GM19240 (cell line): ENCODE measurements at regions not wholly inside any gene's neighbourhood (a gene's known extent, or its start where the extent isn't known, plus 50 kb on each side); places are given as distances from the start of the nearest gene placed in this dataset.
"Not testable (repeated sequence)": the region's sequence is repeated elsewhere in the genome, so short reads cannot be mapped to it uniquely, and the experiment has no call there.

Experiments used
- DNase-seq: peaks from one replicate; pipeline ENCODE4 v3.0.0; 2011; ENCODE audit warnings: low spot score; ENCODE audit not compliant: insufficient read length

- no peak for DNase-seq
Observed at GRCh38 chr6:4358414-4359107, 223.2 kb upstream of the ECI2 start.

GRCh38 chr6:4357660-4358152 is 222.3 kb upstream of the ECI2 start:
- DNase-seq: not testable (repeated sequence)

DNA sequence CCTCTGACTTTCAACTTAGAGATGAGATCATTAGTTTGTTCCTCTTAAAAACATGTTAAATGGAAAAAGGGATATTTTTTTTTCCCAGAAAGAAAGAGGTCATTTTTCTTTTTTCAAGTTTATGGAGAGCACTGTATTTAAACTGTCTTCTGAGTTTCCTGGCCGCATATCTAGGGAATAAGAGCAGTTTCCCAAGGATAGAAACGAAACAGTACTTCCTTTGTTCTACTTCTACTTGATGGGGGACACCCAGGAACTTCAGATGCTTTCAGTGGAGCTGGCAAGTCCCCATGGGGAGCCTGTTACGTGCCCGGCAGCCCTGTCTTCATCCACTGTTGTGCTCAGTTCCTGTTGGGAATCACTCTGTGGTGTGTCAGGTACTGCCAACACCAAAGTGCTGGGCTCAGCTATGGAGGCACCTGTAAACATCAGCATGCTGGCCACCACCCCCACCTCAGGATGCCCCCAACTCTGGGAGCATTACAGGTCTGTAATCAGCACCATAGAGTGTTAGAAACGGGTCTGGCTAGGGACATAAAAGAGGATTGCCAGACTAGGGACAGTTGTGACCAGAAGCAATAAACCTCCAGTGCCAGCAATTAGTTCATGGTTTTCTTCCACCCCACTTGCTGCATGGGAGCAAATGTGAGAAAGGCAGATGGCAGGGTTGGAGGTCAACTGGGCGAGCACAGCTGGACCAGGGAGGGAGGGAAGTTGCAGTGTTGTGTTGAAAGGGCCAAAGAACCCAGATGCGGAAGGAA is 221.7 kb upstream of the ECI2 start:
- DNase-seq: no peak

GRCh38 chr6:4355241-4355640 is 219.9 kb upstream of the ECI2 start:
- DNase-seq: no peak

DNA sequence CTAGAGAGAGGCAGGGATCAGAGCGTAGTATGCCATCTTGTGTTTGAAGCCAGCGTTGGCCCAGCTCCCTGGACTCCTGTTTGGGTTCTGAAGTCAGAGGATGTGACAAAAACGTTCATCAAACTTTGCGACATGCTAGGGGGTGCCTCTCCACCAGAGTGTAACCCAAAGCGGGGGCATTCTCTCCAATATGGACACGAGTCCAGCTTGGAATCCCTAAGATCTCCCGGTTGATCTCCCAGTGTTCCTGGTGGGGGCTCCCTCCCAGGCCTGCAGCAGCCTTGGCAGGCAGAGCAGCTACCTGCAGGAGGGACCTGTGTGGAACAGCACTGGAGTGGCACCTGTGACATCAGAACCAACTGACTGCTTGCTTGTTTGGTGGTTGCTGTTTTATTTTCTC is 218.8 kb upstream of the ECI2 start:
- DNase-seq: no peak

GRCh38 chr6:4352731-4353130 is 217.4 kb upstream of the ECI2 start:
- DNase-seq: no peak

DNA sequence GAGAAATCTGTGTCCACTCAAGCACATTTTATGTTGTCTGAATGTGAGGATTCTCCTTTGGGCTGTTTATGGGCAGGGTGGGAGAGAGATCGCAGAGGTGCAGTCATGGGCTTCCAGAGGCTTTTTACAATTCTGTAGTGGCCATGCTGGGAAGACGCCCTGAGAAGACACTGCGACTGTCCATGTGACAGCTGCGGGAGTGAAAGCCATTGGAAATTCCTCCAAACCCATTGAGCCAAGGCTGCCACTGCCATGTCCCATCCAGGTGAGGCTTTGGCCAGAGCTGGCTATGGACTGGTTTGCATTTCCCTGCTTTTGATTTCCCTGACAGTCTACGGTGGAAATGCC is 216.9 kb upstream of the ECI2 start:
- DNase-seq: no peak

DNA sequence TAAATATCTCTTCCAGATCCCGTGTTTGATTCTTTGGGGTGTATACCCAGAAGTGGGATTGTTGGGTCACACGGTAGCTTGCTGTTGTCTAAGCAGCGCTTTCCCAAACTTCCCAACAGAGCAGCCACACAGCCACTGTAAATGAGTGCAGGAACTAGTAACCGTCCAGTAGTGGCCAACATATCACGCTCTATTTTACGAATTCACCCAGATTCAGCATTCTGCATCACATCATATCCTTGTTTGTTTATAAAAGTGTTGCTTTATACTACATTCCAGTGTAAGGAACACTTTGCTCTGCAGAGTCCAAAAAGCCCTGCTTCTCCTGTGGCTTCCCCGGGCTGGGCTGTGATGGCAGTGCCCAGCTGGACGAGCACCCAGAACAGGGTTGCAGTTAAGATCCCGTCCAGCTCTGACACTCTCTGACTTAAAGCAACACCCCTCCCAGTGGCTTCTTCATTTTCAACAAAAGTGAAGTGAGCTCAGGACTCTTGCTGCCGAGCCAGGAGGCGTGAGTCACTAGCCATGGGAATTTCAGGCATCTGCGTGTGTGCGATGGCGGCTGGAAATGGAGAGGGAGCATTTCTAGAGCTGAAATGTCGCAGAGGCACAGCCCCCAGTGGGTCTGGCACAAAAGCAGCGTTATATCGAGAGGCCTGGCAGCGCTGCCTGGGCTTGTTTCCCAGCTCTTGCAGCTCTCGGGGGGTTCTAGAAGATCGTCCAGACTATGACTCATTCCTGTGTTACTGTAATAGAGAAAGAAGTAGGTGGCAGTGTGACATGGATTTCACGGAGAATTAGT is 216.3 kb upstream of the ECI2 start:
- no peak for DNase-seq

DNA sequence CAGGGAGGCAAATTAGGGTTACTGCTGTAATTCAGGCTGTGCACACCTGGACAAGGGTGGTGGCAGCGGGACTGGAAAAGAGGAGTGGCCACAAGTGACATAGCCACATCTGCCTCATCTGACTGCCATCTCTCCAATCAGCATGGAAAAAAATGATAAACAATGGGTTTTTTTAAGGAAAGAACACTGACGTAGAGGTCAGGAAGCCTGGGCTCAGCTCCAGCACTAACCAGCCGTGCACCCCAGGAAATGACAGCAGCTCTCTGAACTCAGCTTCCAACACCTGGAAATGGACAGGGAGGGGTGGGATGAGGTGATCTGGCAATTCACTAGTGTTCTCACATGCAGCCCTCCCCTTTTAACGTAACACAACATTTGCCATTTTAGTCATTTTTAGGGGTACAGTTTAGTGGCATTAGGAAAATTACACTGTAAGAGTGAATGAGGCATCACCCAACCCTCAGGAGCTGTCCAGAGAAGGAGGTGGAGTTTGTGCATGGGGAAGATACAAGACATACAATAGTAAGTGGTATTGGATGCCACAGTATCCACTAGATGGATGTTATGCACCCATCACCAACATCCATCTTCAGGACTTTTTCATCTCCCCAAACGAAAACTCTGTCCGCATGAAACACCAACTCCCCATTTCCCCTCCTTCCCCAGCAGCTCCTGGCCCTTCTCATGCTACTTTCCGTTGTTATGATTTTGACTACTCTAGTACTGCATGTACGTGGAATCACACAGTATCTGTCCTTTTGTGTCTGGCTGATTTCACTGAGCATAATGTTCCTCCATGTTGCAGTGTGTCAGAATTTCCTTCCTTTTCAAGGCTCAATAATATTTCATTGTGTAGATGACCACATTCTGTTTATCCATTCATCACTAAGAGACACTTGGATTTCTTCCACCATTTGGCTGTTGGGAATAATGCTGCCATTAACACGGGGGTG is 215.5 kb upstream of the ECI2 start:
- no peak for DNase-seq

DNA sequence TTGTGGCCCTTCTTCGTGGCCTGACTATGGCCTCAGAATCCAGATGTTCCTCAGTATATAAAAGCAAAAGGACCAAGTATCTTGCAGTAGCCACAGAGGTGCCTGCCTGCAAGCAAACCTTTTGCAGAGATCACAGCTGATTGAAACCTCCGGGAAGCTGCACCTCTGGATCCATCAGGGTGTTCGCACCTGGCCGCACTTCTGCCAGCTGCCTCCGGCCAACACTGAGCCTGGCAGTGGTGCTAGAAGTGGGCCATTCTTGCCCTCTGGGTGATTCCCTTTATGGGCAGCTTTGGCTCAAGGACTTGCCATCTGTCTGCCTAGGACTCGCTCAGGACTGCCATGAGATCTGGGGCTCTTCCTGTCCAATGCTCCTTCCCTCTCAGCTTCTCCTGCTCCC is 214.6 kb upstream of the ECI2 start:
- DNase-seq: no peak

- DNase-seq: no peak
Observed at GRCh38 chr6:4349323-4349722, 213.9 kb upstream of the ECI2 start.

DNA sequence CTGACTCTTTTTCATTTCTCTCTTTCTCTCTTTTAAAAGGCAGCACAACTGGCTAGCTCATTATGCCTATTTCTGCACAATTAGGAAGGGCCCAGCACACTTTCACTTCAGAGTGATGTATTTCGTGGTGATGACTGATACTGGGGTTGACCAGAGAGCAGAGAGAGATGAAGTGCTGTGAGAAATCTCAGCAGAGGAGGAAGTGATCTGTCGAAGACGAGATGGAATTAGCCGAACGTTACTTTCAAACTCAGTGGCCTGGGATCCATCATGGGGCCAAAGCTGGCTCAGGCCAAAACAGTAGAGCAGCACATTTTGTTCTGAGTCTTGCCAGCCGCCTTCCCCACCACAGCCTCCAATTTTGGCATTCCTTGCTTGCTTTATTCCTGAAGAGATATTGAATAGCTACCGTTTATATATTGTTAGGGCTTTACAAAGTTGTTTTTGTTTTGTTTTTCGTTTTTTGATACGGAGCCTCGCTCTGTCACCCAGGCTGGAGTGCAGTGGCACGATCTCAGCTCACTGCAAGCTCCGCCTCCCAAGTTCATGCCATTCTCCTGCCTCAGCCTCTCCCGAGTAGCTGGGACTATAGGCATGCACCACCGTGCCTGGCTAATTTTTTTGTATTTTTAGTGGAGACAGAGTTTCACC is 213.2 kb upstream of the ECI2 start:
- DNase-seq: no peak

- no peak for DNase-seq
Observed at GRCh38 chr6:4347877-4348276, 212.5 kb upstream of the ECI2 start.

- no peak for DNase-seq
Observed at GRCh38 chr6:4346659-4347333, 211.4 kb upstream of the ECI2 start.

DNA sequence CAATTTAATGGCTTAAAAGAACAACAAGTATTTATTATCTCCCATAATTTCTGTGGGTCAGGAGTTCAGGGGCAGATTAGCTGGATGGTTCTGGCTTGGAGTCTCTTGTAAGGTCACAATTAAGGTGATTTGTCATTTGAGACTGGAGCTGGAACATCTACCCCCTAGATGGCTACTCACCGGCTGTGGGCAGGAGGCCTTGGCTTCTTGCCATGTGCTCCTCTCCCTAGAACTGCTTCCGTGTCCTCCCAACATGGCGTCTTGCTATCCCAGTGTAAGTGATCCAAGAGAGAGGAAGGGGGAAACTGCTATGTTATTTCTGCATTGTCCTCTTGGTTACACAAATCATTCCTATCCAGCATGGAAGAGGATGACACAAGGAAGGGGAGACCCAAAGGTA is 210.2 kb upstream of the ECI2 start:
- no peak for DNase-seq

DNA sequence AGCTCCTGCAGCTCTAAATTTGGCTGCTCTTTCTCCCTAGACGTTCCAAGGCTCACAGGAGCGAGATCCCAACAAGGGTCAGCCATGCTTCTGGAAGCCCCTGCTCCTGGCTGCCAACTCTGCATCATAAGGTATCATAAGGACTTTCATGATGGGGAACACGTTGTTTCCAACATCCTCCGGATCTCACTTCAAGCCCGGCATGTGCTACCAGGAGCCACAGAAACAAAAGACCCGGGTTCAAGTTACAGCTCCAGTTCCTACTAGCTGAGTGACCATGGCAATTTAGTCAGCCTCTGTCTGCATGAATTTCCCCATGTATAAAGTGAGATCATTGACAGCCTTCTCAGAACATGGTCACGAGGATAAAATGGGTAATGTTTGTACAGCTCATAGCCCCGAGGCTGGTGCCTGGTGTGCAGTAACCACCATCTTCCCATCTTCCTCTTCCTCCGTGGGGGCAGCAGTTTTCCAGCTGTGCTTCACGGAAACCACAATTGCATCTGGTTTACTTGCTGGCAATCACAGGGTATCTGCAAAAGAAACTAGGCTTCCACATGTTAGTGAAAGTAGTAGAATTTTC is 209.0 kb upstream of the ECI2 start:
- DNase-seq: no peak

DNA sequence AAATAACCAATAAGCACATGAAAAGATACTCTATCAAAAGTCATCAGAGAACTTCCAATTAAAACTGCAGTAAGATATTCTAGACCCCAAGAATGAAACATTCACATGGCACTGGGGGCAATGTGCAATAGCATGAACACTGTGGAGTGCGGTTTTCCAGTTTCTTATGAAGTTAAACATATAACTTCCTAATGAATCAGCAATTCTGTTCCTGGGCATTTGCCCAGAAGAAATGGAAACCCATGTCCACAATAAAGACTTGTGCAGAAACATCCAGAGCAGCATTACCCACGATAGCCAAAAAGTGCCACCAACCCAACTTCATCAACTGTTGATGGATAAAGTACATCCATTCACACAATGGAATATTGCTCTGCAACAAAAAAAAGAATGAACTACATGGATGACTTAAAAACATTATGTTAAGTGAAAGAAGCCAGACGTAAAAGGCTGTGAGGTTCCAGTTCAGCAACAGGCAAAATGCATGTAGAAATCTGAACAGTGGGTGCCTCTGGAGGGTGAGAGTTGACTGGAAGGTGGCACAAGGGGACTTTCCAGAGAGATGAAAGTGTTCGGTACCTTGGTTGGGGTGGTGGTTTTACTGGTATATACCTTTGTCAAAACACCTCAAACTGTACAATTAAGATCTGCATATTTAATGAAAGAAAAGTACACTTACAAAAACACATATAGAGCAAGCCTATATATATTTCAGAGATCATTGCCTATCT is 207.2 kb upstream of the ECI2 start:
- DNase-seq: no peak

DNA sequence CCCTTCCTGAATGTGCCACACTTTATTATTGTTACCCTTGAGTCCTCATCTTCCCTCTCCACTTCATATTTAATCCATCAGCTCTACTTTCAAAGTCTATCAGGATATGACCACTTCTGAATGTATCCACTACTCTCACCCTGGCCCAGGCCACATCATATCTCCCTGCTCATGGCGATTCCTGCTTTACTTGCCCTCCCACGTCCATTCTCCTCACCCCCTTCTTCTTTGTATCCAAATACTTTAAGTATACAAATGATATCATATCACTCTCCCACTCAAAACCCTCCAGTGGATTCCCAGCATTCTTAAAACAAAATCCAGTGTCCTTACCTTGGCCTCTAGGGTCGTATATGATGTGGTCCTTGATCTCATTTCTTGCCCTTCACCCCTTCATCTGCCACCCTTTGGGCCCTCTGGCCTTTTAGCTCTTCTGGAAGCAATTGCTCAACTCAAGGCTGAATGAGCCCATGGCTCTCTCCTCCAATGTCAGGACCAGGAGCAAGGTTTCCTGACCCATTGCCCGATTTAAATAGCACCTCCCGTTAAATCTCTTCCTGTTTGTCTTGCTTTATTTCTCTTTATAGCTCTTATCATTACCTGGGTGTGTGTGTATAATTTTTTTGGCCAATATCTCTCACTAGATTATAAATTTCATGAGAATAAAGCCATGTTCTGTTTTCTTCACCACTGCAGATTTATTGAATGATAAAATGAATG is 205.9 kb upstream of the ECI2 start:
- DNase-seq: no peak
